ENCODE measurements at regions not wholly inside any gene's neighbourhood (a gene's known extent, or its start where the extent isn't known, plus 50 kb on each side); places are given as distances from the start of the nearest gene placed in this dataset.

GRCh38 chr1:238960071-238960470, 426.3 kb upstream of the CHRM3 start (continued):
- TF ChIP-seq ZNF646 (CRISPR knock-in tag; IDR thresholded peaks at IDR 0.05) (no peak), ZNF644 (CRISPR knock-in tag; IDR thresholded peaks at IDR 0.05; ENCODE audit: low read depth) (no peak), EP300 (IDR thresholded peaks at IDR 0.05; ENCODE audit: low read depth in 2 of 2, low read length in 2 of 2) (no peak), EP300 (CRISPR knock-in tag; IDR thresholded peaks at IDR 0.05; ENCODE audit: borderline replicate concordance) (no peak), ZNF552 (CRISPR knock-in tag; IDR thresholded peaks at IDR 0.05; ENCODE audit: borderline replicate concordance) (no peak), RFX1 (IDR thresholded peaks at IDR 0.05) (no peak), ZNF337 (CRISPR knock-in tag; IDR thresholded peaks at IDR 0.05; ENCODE audit: borderline replicate concordance, low read depth) (no peak), ZBTB7B (CRISPR knock-in tag; IDR thresholded peaks at IDR 0.05) (no peak), ZNF607 (CRISPR knock-in tag; IDR thresholded peaks at IDR 0.05; ENCODE audit: borderline replicate concordance) (no peak), ZNF577 (CRISPR knock-in tag; IDR thresholded peaks at IDR 0.05; ENCODE audit: borderline replicate concordance, low read depth) (no peak), ARNT2 (CRISPR knock-in tag; IDR thresholded peaks at IDR 0.05; ENCODE audit: low read depth) (no peak), TCF7 (IDR thresholded peaks at IDR 0.05; ENCODE audit: low read depth) (no peak)
